Erythroblast (primary cell): ENCODE measurements at regions not wholly inside any gene's neighbourhood (a gene's known extent, or its start where the extent isn't known, plus 50 kb on each side); places are given as distances from the start of the nearest gene placed in this dataset.

ENCODE experiments used
- GATA1 ChIP-seq: IDR thresholded peaks from 2 replicates; pipeline ENCODE4 v1.6.1; 2011; ENCODE audit warnings: low read depth, mild to moderate bottlenecking, control low read depth, low read length, moderate library complexity
- POLR2A ChIP-seq: IDR thresholded peaks from 2 replicates; pipeline ENCODE4 v1.6.1; 2011; ENCODE audit warnings: mild to moderate bottlenecking, low read length

DNA sequence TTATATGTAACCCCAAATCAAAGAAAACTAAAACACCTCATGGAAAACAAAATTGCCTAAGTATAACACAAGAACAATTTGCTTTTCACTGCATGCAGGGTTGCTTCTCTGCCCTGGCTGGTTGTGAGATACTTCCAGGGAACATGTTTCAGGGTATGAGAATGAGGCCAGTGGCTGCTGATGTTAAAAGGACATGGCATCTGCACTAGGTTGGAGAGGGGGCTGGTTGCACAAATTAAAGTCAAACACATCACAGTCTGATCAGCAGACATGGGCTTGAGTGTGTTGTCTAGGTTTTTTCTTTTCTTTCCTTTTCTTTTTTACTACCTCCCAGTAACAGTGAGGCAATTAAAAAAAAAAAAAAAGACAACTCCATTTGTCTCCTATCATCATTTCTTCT, 374.9 kb downstream of the MCTP2 start:
- TF ChIP-seq POLR2A (no peak), GATA1 (no peak)
